Ishikawa (cell line): ENCODE measurements at regions not wholly inside any gene's neighbourhood (a gene's known extent, or its start where the extent isn't known, plus 50 kb on each side); places are given as distances from the start of the nearest gene placed in this dataset.

Experiments
- EP300 ChIP-seq: IDR thresholded peaks from 2 replicates; pipeline ENCODE4 v1.6.1; 2012; ENCODE audit warnings: borderline replicate concordance
- TAF1 ChIP-seq: IDR thresholded peaks from 2 replicates; pipeline ENCODE4 v1.6.1; 2012; ENCODE audit warnings: low read depth, mild to moderate bottlenecking
- TF ChIP-seq, protein P1 (sequence below): IDR thresholded peaks from 2 replicates; pipeline ENCODE4 v1.6.1; 2012

- TF ChIP-seq, protein P1, sequence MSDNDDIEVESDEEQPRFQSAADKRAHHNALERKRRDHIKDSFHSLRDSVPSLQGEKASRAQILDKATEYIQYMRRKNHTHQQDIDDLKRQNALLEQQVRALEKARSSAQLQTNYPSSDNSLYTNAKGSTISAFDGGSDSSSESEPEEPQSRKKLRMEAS = no peak
- TF ChIP-seq TAF1 = no peak
- no peak for TF ChIP-seq EP300
These were observed 135.2 kb upstream of the TIAM1 start for GRCh38 chr21:31479222-31479621.
